Right lobe of liver (tissue), 4 donors: ENCODE measurements at regions not wholly inside any gene's neighbourhood (a gene's known extent, or its start where the extent isn't known, plus 50 kb on each side); places are given as distances from the start of the nearest gene placed in this dataset.

ENCODE experiments used
- POLR2A ChIP-seq: fragments of 450-650 bp; IDR thresholded peaks from one replicate; pipeline ENCODE4 v1.6.1; 2017; ENCODE audit warnings: antibody characterized with exemption, mild to moderate bottlenecking
- TF ChIP-seq, protein P1 (sequence below), 4 donors: fragments of 200-600 bp in 3 of 4; fragments of 450-650 bp in 1 of 4; IDR thresholded peaks; one replicate each; pipeline versions ENCODE4 v1.5.1 to v1.8.0; 2016 to 2022; ENCODE audit warnings: antibody characterized with exemption in 4 of 4, mild to moderate bottlenecking in 2 of 4
- donor health status: DM: no; HTN: no; CAD: no.
- donor health status: DM: no; HTN: no; CAD: no.
- donor health status: DM: no; HTN: yes; CAD: no.

DNA sequence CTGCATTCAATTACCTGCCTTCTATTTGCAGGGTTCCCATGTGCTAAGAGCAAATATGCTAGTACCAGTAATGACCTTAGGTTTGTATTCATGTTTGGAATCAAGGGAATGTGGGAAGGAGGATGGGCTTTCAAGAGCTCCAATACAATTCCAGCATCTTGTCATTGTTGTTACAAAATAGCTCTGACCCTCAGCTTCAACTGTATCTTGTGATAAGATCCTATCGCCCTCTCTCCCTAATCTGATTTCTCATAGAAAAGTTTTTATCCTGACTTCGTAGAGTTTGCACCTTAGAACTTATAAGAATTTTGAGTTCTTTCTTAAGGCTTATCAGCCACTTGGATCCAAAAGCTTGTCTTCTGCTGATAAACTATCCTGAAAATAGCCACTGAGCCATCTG, 749.5 kb upstream of the ACVR2A start:
- TF ChIP-seq, protein P1, sequence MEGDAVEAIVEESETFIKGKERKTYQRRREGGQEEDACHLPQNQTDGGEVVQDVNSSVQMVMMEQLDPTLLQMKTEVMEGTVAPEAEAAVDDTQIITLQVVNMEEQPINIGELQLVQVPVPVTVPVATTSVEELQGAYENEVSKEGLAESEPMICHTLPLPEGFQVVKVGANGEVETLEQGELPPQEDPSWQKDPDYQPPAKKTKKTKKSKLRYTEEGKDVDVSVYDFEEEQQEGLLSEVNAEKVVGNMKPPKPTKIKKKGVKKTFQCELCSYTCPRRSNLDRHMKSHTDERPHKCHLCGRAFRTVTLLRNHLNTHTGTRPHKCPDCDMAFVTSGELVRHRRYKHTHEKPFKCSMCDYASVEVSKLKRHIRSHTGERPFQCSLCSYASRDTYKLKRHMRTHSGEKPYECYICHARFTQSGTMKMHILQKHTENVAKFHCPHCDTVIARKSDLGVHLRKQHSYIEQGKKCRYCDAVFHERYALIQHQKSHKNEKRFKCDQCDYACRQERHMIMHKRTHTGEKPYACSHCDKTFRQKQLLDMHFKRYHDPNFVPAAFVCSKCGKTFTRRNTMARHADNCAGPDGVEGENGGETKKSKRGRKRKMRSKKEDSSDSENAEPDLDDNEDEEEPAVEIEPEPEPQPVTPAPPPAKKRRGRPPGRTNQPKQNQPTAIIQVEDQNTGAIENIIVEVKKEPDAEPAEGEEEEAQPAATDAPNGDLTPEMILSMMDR (IDR thresholded peaks at IDR 0.05), result no peak
- no peak for TF ChIP-seq POLR2A
